ENCODE measurements at regions not wholly inside any gene's neighbourhood (a gene's known extent, or its start where the extent isn't known, plus 50 kb on each side); places are given as distances from the start of the nearest gene placed in this dataset.

DNA sequence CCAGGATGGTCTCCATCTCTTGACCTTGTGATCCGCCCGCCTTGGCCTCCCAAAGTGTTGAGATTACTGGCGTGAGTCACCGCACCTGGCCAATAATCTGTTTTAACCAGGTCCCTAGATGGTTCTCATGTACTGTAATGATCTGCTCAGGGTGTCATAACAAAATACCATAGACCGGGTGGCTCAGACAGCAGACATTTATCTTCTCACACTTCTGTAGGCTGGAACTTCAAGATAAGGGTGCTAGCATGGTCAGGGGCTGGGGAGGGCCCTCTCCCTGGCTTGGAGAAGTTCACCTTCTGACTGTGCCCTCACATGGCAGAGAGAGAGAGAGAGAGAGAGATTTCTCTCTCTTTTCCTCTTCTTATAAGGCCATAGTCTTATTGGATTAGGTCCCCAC, 279.4 kb upstream of the LYZL1 start:
- in situ Hi-C loops (cut with MboI) (loop anchor here (25.0 kb wide), 1 partner anchor 103 kb away; no protein-coding TSS in a partner anchor), intact Hi-C loops (cut with micrococcal nuclease; ENCODE audit: unreplicated experiment) (no loop called here)
- H3K4me2 ChIP-seq (ENCODE audit: control insufficient read depth, insufficient read depth), result no peak overlapping the region

More for the DNA sequence above, 279.4 kb upstream of the LYZL1 start:
- no peak for TF ChIP-seq EP300 (IDR thresholded peaks at IDR 0.05; ENCODE audit: borderline replicate concordance in 1 of 2, control insufficient read depth in 1 of 2, low read depth in 2 of 2, low read length in 2 of 2)
- TF ChIP-seq TAF1 (IDR thresholded peaks at IDR 0.05; ENCODE audit: borderline replicate concordance, low read depth, low read length), result no peak
- no peak for TF ChIP-seq RAD21 (IDR thresholded peaks at IDR 0.05; ENCODE audit: insufficient read depth, low read depth, low read length)
- TF ChIP-seq RBBP5 (conservative IDR thresholded peaks at IDR 0.05), result no peak
- TF ChIP-seq POLR2AphosphoS5 (IDR thresholded peaks at IDR 0.05; ENCODE audit: low read length), result no peak
- no peak for TF ChIP-seq CHD2 (IDR thresholded peaks at IDR 0.05; ENCODE audit: borderline replicate concordance, low read depth, low read length)
- TF ChIP-seq, protein P1, sequence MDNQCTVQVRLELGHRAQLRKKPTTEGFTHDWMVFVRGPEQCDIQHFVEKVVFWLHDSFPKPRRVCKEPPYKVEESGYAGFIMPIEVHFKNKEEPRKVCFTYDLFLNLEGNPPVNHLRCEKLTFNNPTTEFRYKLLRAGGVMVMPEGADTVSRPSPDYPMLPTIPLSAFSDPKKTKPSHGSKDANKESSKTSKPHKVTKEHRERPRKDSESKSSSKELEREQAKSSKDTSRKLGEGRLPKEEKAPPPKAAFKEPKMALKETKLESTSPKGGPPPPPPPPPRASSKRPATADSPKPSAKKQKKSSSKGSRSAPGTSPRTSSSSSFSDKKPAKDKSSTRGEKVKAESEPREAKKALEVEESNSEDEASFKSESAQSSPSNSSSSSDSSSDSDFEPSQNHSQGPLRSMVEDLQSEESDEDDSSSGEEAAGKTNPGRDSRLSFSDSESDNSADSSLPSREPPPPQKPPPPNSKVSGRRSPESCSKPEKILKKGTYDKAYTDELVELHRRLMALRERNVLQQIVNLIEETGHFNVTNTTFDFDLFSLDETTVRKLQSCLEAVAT (IDR thresholded peaks at IDR 0.05), result no peak
- TF ChIP-seq, protein P2, sequence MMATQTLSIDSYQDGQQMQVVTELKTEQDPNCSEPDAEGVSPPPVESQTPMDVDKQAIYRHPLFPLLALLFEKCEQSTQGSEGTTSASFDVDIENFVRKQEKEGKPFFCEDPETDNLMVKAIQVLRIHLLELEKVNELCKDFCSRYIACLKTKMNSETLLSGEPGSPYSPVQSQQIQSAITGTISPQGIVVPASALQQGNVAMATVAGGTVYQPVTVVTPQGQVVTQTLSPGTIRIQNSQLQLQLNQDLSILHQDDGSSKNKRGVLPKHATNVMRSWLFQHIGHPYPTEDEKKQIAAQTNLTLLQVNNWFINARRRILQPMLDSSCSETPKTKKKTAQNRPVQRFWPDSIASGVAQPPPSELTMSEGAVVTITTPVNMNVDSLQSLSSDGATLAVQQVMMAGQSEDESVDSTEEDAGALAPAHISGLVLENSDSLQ (IDR thresholded peaks at IDR 0.05), result no peak
- TF ChIP-seq, protein P3, sequence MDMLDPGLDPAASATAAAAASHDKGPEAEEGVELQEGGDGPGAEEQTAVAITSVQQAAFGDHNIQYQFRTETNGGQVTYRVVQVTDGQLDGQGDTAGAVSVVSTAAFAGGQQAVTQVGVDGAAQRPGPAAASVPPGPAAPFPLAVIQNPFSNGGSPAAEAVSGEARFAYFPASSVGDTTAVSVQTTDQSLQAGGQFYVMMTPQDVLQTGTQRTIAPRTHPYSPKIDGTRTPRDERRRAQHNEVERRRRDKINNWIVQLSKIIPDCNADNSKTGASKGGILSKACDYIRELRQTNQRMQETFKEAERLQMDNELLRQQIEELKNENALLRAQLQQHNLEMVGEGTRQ (IDR thresholded peaks at IDR 0.05; ENCODE audit: borderline replicate concordance, low read depth, low read length), result no peak
- TF ChIP-seq, protein P4, sequence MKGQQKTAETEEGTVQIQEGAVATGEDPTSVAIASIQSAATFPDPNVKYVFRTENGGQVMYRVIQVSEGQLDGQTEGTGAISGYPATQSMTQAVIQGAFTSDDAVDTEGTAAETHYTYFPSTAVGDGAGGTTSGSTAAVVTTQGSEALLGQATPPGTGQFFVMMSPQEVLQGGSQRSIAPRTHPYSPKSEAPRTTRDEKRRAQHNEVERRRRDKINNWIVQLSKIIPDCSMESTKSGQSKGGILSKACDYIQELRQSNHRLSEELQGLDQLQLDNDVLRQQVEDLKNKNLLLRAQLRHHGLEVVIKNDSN (IDR thresholded peaks at IDR 0.05; ENCODE audit: borderline replicate concordance, extremely low read length, insufficient read depth, low read depth, low read length), result no peak
- no peak for TF ChIP-seq NR2C1 (IDR thresholded peaks at IDR 0.05)
- H2AFZ ChIP-seq (ENCODE audit: control insufficient read depth, low read depth, low read length), result no peak overlapping the region
- no peak overlapping the region for H3K27ac ChIP-seq (ENCODE audit: control insufficient read depth, insufficient read depth)
- no peaks in the 10 kb centered on the region for H3K9me3 ChIP-seq (replicated peaks; ENCODE audit: control insufficient read depth, insufficient read depth, low read length)
- ChIA-PET CTCF (no interaction called here), SMC1A (ENCODE audit: uncharacterized antibody, unreplicated experiment) (no interaction called here), POLR2A (no interaction called here), RAD21 (ENCODE audit: unreplicated experiment) (no interaction called here)
- no peaks in the 10 kb centered on the region for H3K4me1 ChIP-seq (ENCODE audit: control insufficient read depth, insufficient read depth, low read length)
- H3K27me3 ChIP-seq (replicated peaks in 1 of 2; ENCODE audit: control insufficient read depth in 2 of 2, insufficient read depth in 2 of 2, low read length in 1 of 2), result no peaks in the 10 kb centered on the region
- BruUV-seq (replicated peaks), result no TSS peak
- H3K79me2 ChIP-seq (ENCODE audit: control insufficient read depth, insufficient read depth, low read length), result no peaks in the 10 kb centered on the region
- no peaks in the 10 kb centered on the region for H3K36me3 ChIP-seq (ENCODE audit: control insufficient read depth in 2 of 2, insufficient read depth in 2 of 2, low read length in 1 of 2)
- WGBS (ENCODE audit: insufficient coverage, insufficient replicate concordance, low lambda C conversion rate, missing lambda C conversion rate), result 49% methylated on average over 5 of the region's 5 CpGs
- no peaks in the 10 kb centered on the region for H4K20me1 ChIP-seq (ENCODE audit: control insufficient read depth, insufficient read depth)
- no peak for ATAC-seq
- no peak overlapping the region for H3K4me3 ChIP-seq
- no peak for FAIRE-seq
- no peak overlapping the region for H3K9ac ChIP-seq (ENCODE audit: control insufficient read depth, insufficient read depth, low read length)
- no peak for DNase-seq (ENCODE audit: low read depth, low spot score)

All from GM12878 (cell line).